ENCODE measurements at regions not wholly inside any gene's neighbourhood (a gene's known extent, or its start where the extent isn't known, plus 50 kb on each side); places are given as distances from the start of the nearest gene placed in this dataset.

DNA sequence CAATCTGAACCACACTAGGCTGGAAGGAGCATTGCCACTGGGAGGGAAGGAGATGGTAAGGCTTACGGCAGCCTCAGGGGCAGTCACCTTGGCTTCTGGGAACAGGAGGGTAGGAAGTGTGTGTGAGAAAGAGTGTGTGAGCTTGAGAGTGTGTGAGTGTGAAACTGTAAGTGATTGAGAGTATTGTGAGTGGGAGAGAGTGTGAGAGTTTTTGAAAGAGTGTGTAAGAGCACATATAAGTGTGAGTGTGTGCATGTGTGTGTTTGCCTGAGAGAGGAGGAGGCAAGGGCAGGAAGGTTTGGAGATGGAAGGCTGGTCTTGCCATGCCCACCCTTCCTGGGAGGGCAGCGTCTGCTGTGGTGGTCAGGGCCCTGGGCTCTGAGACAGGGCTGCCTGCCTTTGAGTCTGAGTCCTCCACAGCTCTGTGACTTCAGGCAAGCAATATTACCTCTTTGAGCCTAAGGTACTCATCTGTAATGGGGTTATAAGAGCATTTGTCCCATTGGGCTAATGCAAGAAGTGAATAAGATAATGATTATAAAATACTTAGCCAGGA, 51.9 kb upstream of the BOD1 start:
- TF ChIP-seq, protein P1, sequence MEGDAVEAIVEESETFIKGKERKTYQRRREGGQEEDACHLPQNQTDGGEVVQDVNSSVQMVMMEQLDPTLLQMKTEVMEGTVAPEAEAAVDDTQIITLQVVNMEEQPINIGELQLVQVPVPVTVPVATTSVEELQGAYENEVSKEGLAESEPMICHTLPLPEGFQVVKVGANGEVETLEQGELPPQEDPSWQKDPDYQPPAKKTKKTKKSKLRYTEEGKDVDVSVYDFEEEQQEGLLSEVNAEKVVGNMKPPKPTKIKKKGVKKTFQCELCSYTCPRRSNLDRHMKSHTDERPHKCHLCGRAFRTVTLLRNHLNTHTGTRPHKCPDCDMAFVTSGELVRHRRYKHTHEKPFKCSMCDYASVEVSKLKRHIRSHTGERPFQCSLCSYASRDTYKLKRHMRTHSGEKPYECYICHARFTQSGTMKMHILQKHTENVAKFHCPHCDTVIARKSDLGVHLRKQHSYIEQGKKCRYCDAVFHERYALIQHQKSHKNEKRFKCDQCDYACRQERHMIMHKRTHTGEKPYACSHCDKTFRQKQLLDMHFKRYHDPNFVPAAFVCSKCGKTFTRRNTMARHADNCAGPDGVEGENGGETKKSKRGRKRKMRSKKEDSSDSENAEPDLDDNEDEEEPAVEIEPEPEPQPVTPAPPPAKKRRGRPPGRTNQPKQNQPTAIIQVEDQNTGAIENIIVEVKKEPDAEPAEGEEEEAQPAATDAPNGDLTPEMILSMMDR (IDR thresholded peaks at IDR 0.05), result no peak
- TF ChIP-seq POLR2A (IDR thresholded peaks at IDR 0.05), result no peak
